Left ventricle myocardium inferior (tissue), 1 donor: ENCODE measurements at regions not wholly inside any gene's neighbourhood (a gene's known extent, or its start where the extent isn't known, plus 50 kb on each side); places are given as distances from the start of the nearest gene placed in this dataset.

Source experiments
- DNase-seq: peaks from one replicate; pipeline ENCODE4 v3.0.0-alpha.2; 2020
- H3K27ac ChIP-seq: fragments of 200-600 bp; replicated peaks from 2 replicates; pipeline ENCODE4 v1.8.0; 2021
- H3K27me3 ChIP-seq: fragments of 200-600 bp; 2 replicates; pipeline ENCODE4 v1.8.0; 2021; ENCODE audit warnings: low read depth
- H3K36me3 ChIP-seq: fragments of 200-600 bp; 2 replicates; pipeline ENCODE4 v1.8.0; 2021
- H3K4me1 ChIP-seq: fragments of 200-600 bp; 2 replicates; pipeline ENCODE4 v1.8.0; 2021
- H3K4me3 ChIP-seq: fragments of 200-600 bp; 2 replicates; pipeline ENCODE4 v1.8.0; 2021; ENCODE audit warnings: mild to moderate bottlenecking, moderate library complexity
- H3K9me3 ChIP-seq: fragments of 200-600 bp; replicated peaks from 2 replicates; pipeline ENCODE4 v1.8.0; 2021
- CTCF ChIP-seq: fragments of 200-600 bp; IDR thresholded peaks from 2 replicates; pipeline ENCODE4 v1.8.0; 2021; ENCODE audit warnings: antibody characterized with exemption, mild to moderate bottlenecking, borderline replicate concordance
- intact Hi-C: fragments of 100-400 bp; cut with micrococcal nuclease; formaldehyde crosslinking; loops from one replicate; pipeline ENCODE4 v1.11.0; 2022
- donor health status: DM: no; HTN: yes; CAD: no; lungs with severe emphysema.

GRCh38 chr5:153883854-153884611 is 154.7 kb downstream of the FAM114A2 start:
- no peaks in the 10 kb centered on the region for H3K27me3 ChIP-seq

GRCh38 chr5:153881687-153882086 is 157.0 kb downstream of the FAM114A2 start:
- DNase-seq: no peak
- TF ChIP-seq CTCF: no peak
- Histone ChIP-seq H3K27me3 (no peaks in the 10 kb centered on the region), H3K9me3 (no peaks in the 10 kb centered on the region), H3K27ac (no peak overlapping the region), H3K36me3 (no peaks in the 10 kb centered on the region), H3K4me3 (no peak overlapping the region), H3K4me1 (no peaks in the 10 kb centered on the region)
- intact Hi-C loops: no loop called here

More at GRCh38 chr5:153883854-153884611, 154.7 kb downstream of the FAM114A2 start:
- no peak for TF ChIP-seq CTCF
- Histone ChIP-seq H3K36me3 (no peaks in the 10 kb centered on the region), H3K4me1 (no peaks in the 10 kb centered on the region), H3K9me3 (no peaks in the 10 kb centered on the region), H3K27ac (no peak overlapping the region), H3K4me3 (no peak overlapping the region)
- DNase-seq: no peak
- intact Hi-C loops: no loop called here

- Histone ChIP-seq H3K9me3 (no peaks in the 10 kb centered on the region), H3K4me1 (no peaks in the 10 kb centered on the region), H3K27ac (no peak overlapping the region), H3K4me3 (no peak overlapping the region), H3K36me3 (no peaks in the 10 kb centered on the region), H3K27me3 (no peaks in the 10 kb centered on the region)
- TF ChIP-seq CTCF: no peak
- intact Hi-C loops: no loop called here
- DNase-seq: no peak
Observed at GRCh38 chr5:153880106-153880505, 158.6 kb downstream of the FAM114A2 start.

GRCh38 chr5:153879596-153879995 is 159.1 kb downstream of the FAM114A2 start:
- Histone ChIP-seq H3K4me1 (no peaks in the 10 kb centered on the region), H3K27ac (no peak overlapping the region), H3K4me3 (no peak overlapping the region), H3K9me3 (peaks cover 5% of the 10 kb centered on the region), H3K36me3 (no peaks in the 10 kb centered on the region), H3K27me3 (no peaks in the 10 kb centered on the region)
- no peak for TF ChIP-seq CTCF
- intact Hi-C loops: no loop called here
- no peak for DNase-seq

GRCh38 chr5:153866176-153866575 is 172.5 kb downstream of the FAM114A2 start:
- H3K36me3 ChIP-seq: no peaks in the 10 kb centered on the region
- intact Hi-C loops: no loop called here
- DNase-seq: no peak
- H3K27ac ChIP-seq: no peak overlapping the region
- TF ChIP-seq CTCF: no peak
- no peak overlapping the region for H3K4me3 ChIP-seq
- H3K9me3 ChIP-seq: no peaks in the 10 kb centered on the region
- no peaks in the 10 kb centered on the region for H3K27me3 ChIP-seq
- H3K4me1 ChIP-seq: no peaks in the 10 kb centered on the region
